Left lung (tissue), 4 donors: ENCODE measurements at regions not wholly inside any gene's neighbourhood (a gene's known extent, or its start where the extent isn't known, plus 50 kb on each side); places are given as distances from the start of the nearest gene placed in this dataset.

Source experiments
- ATAC-seq: fragments of 200-7000 bp; cut with Tn5 transposase; one replicate; pipeline ENCODE4 v1.9.1; 2020; ENCODE audit warnings: moderate library complexity
- DNase-seq, 4 donors: peaks; one replicate each; pipeline ENCODE4 v3.0.0-alpha.2; 2013 to 2020
- H3K27ac ChIP-seq, 2 donors: fragments of 200-600 bp; sonication (generic) in 1 of 2; one replicate each; pipeline versions ENCODE4 v1.5.0 to v1.8.0; 2020 to 2021
- H3K27me3 ChIP-seq, 2 donors: fragments of 200-600 bp; sonication (generic) in 1 of 2; one replicate each; pipeline versions ENCODE4 v1.5.0 to v1.8.0; 2020 to 2021
- H3K36me3 ChIP-seq, 2 donors: fragments of 200-600 bp; sonication (generic) in 1 of 2; one replicate each; pipeline versions ENCODE4 v1.5.0 to v1.8.0; 2020 to 2021
- H3K4me1 ChIP-seq, 2 donors: fragments of 200-600 bp; one replicate each; pipeline ENCODE4 v1.8.0; 2021
- H3K4me3 ChIP-seq, 2 donors: fragments of 200-600 bp; sonication (generic) in 1 of 2; one replicate each; pipeline versions ENCODE4 v1.5.0 to v1.8.0; 2020 to 2021; ENCODE audit warnings: mild to moderate bottlenecking in 1 of 2
- H3K9me3 ChIP-seq, 2 donors: fragments of 200-600 bp; sonication (generic) in 1 of 2; one replicate each; pipeline versions ENCODE4 v1.5.0 to v1.8.0; 2020 to 2021
- intact Hi-C, 2 donors: fragments of 100-400 bp; cut with DNase I; formaldehyde crosslinking; loops; one replicate each; pipeline versions ENCODE4 v1.11.2 to v1.14.2; 2022
- TF ChIP-seq, protein P1 (sequence below), 2 donors: fragments of 200-600 bp; sonication (generic) in 1 of 2; IDR thresholded peaks; one replicate each; pipeline versions ENCODE4 v1.5.0 to v1.8.0; 2021; ENCODE audit warnings: antibody characterized with exemption in 2 of 2
- donor health status: DM: no; HTN: yes; CAD: no.
- donor health status: DM: no; HTN: no; CAD: no.

DNA sequence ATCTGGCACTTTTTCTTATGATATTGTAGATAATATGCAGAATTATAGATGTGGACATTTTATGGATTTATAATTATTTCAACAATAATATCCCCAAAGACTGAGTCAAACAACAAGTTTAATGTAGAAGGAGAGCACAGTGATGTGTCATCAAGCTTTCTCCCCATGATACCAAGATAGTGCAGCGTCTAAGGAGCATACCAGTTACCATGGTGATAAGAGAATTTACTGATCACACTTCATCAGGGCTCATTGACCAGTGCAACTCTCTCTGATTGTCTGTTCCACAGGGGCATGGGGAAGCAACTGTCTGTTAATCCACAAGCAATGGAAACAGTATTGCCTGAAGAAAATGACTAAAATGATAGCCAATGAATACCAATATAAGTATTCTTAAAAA, 209.6 kb upstream of the DPYD start:
- DNase-seq (no peak), ATAC-seq (no peak)
- Histone ChIP-seq H3K4me1 (no peaks in the 10 kb centered on the region), H3K9me3 (no peaks in the 10 kb centered on the region), H3K36me3 (no peaks in the 10 kb centered on the region), H3K4me3 (no peak overlapping the region), H3K27me3 (no peaks in the 10 kb centered on the region), H3K27ac (no peak overlapping the region)
- TF ChIP-seq, protein P1, sequence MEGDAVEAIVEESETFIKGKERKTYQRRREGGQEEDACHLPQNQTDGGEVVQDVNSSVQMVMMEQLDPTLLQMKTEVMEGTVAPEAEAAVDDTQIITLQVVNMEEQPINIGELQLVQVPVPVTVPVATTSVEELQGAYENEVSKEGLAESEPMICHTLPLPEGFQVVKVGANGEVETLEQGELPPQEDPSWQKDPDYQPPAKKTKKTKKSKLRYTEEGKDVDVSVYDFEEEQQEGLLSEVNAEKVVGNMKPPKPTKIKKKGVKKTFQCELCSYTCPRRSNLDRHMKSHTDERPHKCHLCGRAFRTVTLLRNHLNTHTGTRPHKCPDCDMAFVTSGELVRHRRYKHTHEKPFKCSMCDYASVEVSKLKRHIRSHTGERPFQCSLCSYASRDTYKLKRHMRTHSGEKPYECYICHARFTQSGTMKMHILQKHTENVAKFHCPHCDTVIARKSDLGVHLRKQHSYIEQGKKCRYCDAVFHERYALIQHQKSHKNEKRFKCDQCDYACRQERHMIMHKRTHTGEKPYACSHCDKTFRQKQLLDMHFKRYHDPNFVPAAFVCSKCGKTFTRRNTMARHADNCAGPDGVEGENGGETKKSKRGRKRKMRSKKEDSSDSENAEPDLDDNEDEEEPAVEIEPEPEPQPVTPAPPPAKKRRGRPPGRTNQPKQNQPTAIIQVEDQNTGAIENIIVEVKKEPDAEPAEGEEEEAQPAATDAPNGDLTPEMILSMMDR (IDR thresholded peaks at IDR 0.05), result no peak
- intact Hi-C loops, result no loop called here

DNA sequence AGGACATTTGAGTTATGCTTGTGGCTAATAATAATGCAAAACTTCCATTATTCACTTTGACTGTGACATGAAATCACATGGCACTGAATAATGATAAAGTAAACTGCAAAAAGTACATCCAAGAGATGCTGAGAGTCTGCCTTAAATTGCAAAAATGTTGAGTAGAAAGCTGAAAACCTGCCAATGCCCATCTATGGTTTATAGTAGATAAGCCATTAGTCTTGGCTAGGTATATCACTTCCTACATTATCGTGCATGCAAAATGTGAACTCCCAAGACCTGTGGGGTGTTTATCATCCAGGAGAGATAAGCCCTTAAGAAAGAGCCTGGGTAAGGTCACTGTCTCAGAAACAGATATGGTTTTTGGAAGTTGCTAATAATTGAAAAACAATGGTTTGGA, 208.7 kb upstream of the DPYD start:
- Histone ChIP-seq H3K27me3 (no peaks in the 10 kb centered on the region), H3K36me3 (no peaks in the 10 kb centered on the region), H3K27ac (no peak overlapping the region), H3K4me3 (no peak overlapping the region), H3K4me1 (no peaks in the 10 kb centered on the region), H3K9me3 (no peaks in the 10 kb centered on the region)
- DNase-seq, result no peak
- intact Hi-C loops, result no loop called here
- ATAC-seq, result no peak
- TF ChIP-seq, protein P1 (IDR thresholded peaks at IDR 0.05), result no peak

DNA sequence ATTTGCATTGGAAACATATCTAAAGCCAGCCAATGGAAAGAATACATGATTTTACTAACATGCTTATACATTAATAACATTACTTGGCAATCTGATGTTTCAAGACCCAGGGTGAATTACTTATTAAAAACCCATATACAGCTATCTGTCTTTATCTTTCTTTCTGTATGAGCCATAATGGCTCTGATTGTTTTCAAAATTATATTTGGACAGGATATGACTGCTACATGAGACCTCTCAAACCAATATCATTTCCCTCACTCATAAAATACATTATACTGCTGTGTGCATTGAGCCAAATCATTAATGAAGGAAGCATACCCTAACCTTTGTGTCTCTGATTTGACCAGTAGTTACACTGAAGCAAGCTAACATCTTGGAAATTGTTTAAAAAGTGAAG, 205.9 kb upstream of the DPYD start:
- ATAC-seq, result no peak
- intact Hi-C loops, result no loop called here
- TF ChIP-seq, protein P1 (IDR thresholded peaks at IDR 0.05), result no peak
- Histone ChIP-seq H3K27ac (no peak overlapping the region), H3K36me3 (no peaks in the 10 kb centered on the region), H3K9me3 (no peaks in the 10 kb centered on the region), H3K4me1 (no peaks in the 10 kb centered on the region), H3K4me3 (no peak overlapping the region), H3K27me3 (no peaks in the 10 kb centered on the region)
- no peak for DNase-seq

DNA sequence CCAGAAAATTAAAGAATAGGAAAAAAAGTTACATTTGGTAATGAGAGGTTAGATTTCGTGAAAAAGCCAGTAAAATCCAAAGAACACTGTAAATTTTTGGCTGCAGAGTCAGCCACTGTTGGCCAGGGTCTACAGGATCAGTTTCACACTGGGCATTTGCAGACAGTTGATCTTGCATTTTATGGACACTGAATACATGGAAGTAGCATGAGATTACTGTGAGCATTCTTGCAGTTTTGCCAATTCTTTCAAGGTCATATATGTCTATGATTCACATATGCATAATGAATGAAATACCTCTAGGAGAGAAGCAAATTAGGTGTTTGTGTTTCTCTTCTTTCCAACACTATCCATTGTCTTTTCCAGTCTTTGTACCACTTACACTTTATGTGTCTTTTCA, 200.8 kb upstream of the DPYD start:
- H3K27ac ChIP-seq, result no peak overlapping the region
- intact Hi-C loops, result no loop called here
- H3K27me3 ChIP-seq, result no peaks in the 10 kb centered on the region
- no peak for DNase-seq
- no peaks in the 10 kb centered on the region for H3K9me3 ChIP-seq
- TF ChIP-seq, protein P1 (IDR thresholded peaks at IDR 0.05), result no peak
- H3K4me3 ChIP-seq, result no peak overlapping the region
- no peaks in the 10 kb centered on the region for H3K4me1 ChIP-seq
- H3K36me3 ChIP-seq, result no peaks in the 10 kb centered on the region
- ATAC-seq, result no peak

DNA sequence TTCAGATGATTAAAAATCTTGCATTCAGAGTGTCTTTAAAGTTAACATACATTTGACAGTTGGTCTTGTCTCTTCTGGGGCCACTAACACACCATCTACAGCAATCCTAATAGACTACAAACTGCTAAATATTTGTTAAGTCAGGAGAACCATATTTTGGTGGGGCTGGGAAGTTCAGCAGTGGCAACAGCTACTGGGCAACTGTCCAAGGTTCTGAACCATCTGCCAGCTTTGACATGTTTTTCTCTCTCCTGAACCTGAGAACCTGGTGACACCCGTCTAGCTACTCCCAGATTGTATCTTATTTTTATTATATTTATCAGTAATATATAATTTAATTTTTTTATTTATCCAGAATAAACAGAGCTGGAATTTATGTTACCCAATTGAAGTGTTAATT, 199.0 kb upstream of the DPYD start:
- Histone ChIP-seq H3K9me3 (no peaks in the 10 kb centered on the region), H3K4me3 (no peak overlapping the region), H3K4me1 (no peaks in the 10 kb centered on the region), H3K27me3 (no peaks in the 10 kb centered on the region), H3K36me3 (no peaks in the 10 kb centered on the region), H3K27ac (no peak overlapping the region)
- peak in 1 of 4 donors; percentile 25 for DNase-seq
- intact Hi-C loops, result no loop called here
- no peak for ATAC-seq
- TF ChIP-seq, protein P1 (IDR thresholded peaks at IDR 0.05), result no peak
